ENCODE measurements at regions not wholly inside any gene's neighbourhood (a gene's known extent, or its start where the extent isn't known, plus 50 kb on each side); places are given as distances from the start of the nearest gene placed in this dataset.

DNA sequence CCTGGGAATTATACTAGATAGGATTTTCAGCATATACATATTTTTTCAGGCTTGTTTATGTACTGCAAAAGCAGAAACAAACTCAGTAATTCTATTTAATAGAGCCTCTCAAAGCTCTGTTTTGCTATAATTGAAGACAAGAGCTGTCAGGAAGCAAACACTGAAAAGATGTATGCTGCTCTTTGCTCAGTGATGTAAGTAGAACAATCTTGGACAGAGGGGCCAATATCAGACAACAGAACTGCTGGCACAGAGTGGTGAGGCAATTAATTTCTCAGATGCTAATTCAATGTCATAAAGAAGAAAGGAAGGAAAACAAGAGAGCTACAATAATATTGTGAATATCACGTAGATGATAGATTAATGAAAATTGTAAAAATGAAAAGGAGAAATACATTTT lies 663.3 kb upstream of the ADGRB3 start:
- ATAC-seq (no peak), DNase-seq (ENCODE audit: low read depth, low spot score) (no peak), FAIRE-seq (no peak)
- TF ChIP-seq, protein P1, sequence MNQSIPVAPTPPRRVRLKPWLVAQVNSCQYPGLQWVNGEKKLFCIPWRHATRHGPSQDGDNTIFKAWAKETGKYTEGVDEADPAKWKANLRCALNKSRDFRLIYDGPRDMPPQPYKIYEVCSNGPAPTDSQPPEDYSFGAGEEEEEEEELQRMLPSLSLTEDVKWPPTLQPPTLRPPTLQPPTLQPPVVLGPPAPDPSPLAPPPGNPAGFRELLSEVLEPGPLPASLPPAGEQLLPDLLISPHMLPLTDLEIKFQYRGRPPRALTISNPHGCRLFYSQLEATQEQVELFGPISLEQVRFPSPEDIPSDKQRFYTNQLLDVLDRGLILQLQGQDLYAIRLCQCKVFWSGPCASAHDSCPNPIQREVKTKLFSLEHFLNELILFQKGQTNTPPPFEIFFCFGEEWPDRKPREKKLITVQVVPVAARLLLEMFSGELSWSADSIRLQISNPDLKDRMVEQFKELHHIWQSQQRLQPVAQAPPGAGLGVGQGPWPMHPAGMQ (IDR thresholded peaks at IDR 0.05; ENCODE audit: borderline replicate concordance) = no peak
- TF ChIP-seq, protein P2, sequence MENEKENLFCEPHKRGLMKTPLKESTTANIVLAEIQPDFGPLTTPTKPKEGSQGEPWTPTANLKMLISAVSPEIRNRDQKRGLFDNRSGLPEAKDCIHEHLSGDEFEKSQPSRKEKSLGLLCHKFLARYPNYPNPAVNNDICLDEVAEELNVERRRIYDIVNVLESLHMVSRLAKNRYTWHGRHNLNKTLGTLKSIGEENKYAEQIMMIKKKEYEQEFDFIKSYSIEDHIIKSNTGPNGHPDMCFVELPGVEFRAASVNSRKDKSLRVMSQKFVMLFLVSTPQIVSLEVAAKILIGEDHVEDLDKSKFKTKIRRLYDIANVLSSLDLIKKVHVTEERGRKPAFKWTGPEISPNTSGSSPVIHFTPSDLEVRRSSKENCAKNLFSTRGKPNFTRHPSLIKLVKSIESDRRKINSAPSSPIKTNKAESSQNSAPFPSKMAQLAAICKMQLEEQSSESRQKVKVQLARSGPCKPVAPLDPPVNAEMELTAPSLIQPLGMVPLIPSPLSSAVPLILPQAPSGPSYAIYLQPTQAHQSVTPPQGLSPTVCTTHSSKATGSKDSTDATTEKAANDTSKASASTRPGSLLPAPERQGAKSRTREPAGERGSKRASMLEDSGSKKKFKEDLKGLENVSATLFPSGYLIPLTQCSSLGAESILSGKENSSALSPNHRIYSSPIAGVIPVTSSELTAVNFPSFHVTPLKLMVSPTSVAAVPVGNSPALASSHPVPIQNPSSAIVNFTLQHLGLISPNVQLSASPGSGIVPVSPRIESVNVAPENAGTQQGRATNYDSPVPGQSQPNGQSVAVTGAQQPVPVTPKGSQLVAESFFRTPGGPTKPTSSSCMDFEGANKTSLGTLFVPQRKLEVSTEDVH (IDR thresholded peaks at IDR 0.05; ENCODE audit: low read depth, partially characterized antibody) = no peak
- TF ChIP-seq IKZF2 (IDR thresholded peaks at IDR 0.05) = no peak
- TF ChIP-seq ZBED1 (IDR thresholded peaks at IDR 0.05; ENCODE audit: borderline replicate concordance) = no peak
- no peak for TF ChIP-seq FOXK2 (IDR thresholded peaks at IDR 0.05)
- TF ChIP-seq ZNF622 (IDR thresholded peaks at IDR 0.05) = no peak
- TF ChIP-seq FOXM1 (IDR thresholded peaks at IDR 0.05; ENCODE audit: low read depth, low read length) = no peak
- TF ChIP-seq SIN3A (IDR thresholded peaks at IDR 0.05; ENCODE audit: low read depth, low read length) = no peak
- no peak for TF ChIP-seq SPI1 (IDR thresholded peaks at IDR 0.05; ENCODE audit: borderline replicate concordance, insufficient read depth, low read depth, low read length)
- no peak for TF ChIP-seq YY1 (IDR thresholded peaks at IDR 0.05; ENCODE audit: low read depth, low read length)
- no peak for TF ChIP-seq STAT1 (conservative IDR thresholded peaks at IDR 0.05)
- no peak for TF ChIP-seq TCF3 (IDR thresholded peaks at IDR 0.05; ENCODE audit: borderline replicate concordance, insufficient read depth, low read depth, low read length)
- TF ChIP-seq RAD51 (IDR thresholded peaks at IDR 0.05) = no peak
- TF ChIP-seq RUNX3 (IDR thresholded peaks at IDR 0.05; ENCODE audit: low read length) = no peak
- no peak for TF ChIP-seq SMC3 (IDR thresholded peaks at IDR 0.05; ENCODE audit: borderline replicate concordance, low read length)
- TF ChIP-seq HDAC6 (IDR thresholded peaks at IDR 0.05; ENCODE audit: unreplicated experiment) = no peak
- TF ChIP-seq MYB (IDR thresholded peaks at IDR 0.05; ENCODE audit: borderline replicate concordance, low read depth, low read length) = no peak
- TF ChIP-seq TCF12 (IDR thresholded peaks at IDR 0.05; ENCODE audit: low read depth, low read length) = no peak
- no peak for TF ChIP-seq KLF5 (IDR thresholded peaks at IDR 0.05; ENCODE audit: partially characterized antibody)
- no TSS peak for BruUV-seq (replicated peaks)
- no peak overlapping the region for H3K9ac ChIP-seq (ENCODE audit: control insufficient read depth, insufficient read depth, low read length)
- POLR2A ChIA-PET = interaction anchor here (1.0 kb wide), 1 partner anchor 20 kb away, joined by 3 read pairs; no protein-coding TSS in a partner anchor
- no peaks in the 10 kb centered on the region for H4K20me1 ChIP-seq (ENCODE audit: control insufficient read depth, insufficient read depth)
- CTCF ChIA-PET = interaction anchor here (0.6 kb wide), 1 partner anchor 42 kb away, joined by 3 read pairs; no protein-coding TSS in a partner anchor
- no peaks in the 10 kb centered on the region for H3K36me3 ChIP-seq (ENCODE audit: control insufficient read depth in 2 of 2, insufficient read depth in 2 of 2, low read length in 1 of 2)
- in situ Hi-C loops (cut with MboI) (no loop called here), intact Hi-C loops (cut with micrococcal nuclease; ENCODE audit: unreplicated experiment) (no loop called here)
- no peak overlapping the region for H2AFZ ChIP-seq (ENCODE audit: control insufficient read depth, low read depth, low read length)
- no peaks in the 10 kb centered on the region for H3K79me2 ChIP-seq (ENCODE audit: control insufficient read depth, insufficient read depth, low read length)
- no peaks in the 10 kb centered on the region for H3K4me1 ChIP-seq (ENCODE audit: control insufficient read depth, insufficient read depth, low read length)
- RAD21 ChIA-PET (ENCODE audit: unreplicated experiment) = no interaction called here
- H3K4me3 ChIP-seq = no peak overlapping the region
- H3K27me3 ChIP-seq (replicated peaks in 1 of 2; ENCODE audit: control insufficient read depth in 2 of 2, insufficient read depth in 2 of 2, low read length in 1 of 2) = no peaks in the 10 kb centered on the region
- H3K9me3 ChIP-seq (replicated peaks; ENCODE audit: control insufficient read depth, insufficient read depth, low read length) = no peaks in the 10 kb centered on the region
- SMC1A ChIA-PET (ENCODE audit: uncharacterized antibody, unreplicated experiment) = interaction anchor here (1.5 kb wide), 1 partner anchor 73 kb away, joined by 3 read pairs; no protein-coding TSS in a partner anchor
- no peak overlapping the region for H3K27ac ChIP-seq (ENCODE audit: control insufficient read depth, insufficient read depth)
- no peak overlapping the region for H3K4me2 ChIP-seq (ENCODE audit: control insufficient read depth, insufficient read depth)
- WGBS (ENCODE audit: insufficient coverage, insufficient replicate concordance, low lambda C conversion rate, missing lambda C conversion rate) = 0% methylated on average over 1 of the region's 1 CpG
